ENCODE measurements at regions not wholly inside any gene's neighbourhood (a gene's known extent, or its start where the extent isn't known, plus 50 kb on each side); places are given as distances from the start of the nearest gene placed in this dataset.

GRCh38 chr3:94179059-94179458 is 116.2 kb downstream of the NSUN3 start:
- no peak for DNase-seq

- DNase-seq = no peak
These were observed 120.7 kb downstream of the NSUN3 start for GRCh38 chr3:94183551-94183950.

GRCh38 chr3:94184781-94185180 is 121.9 kb downstream of the NSUN3 start:
- no peak for DNase-seq

GRCh38 chr3:94185753-94186152 is 122.9 kb downstream of the NSUN3 start:
- no peak for DNase-seq

- no peak for DNase-seq
These were observed 124.8 kb downstream of the NSUN3 start for GRCh38 chr3:94187697-94188096.

GRCh38 chr3:94195381-94195780 is 132.5 kb downstream of the NSUN3 start:
- no peak for DNase-seq

GRCh38 chr3:94206291-94206690 is 143.4 kb downstream of the NSUN3 start:
- DNase-seq = no peak

GRCh38 chr3:94210256-94210655 is 147.4 kb downstream of the NSUN3 start:
- DNase-seq = no peak

- DNase-seq = no peak
These were observed 154.5 kb downstream of the NSUN3 start for GRCh38 chr3:94217406-94217805.

- DNase-seq = no peak
These were observed 157.6 kb downstream of the NSUN3 start for GRCh38 chr3:94220426-94220825.

- DNase-seq = no peak
These were observed 159.0 kb downstream of the NSUN3 start for GRCh38 chr3:94221829-94222228.

- no peak for DNase-seq
These were observed 162.4 kb downstream of the NSUN3 start for GRCh38 chr3:94225148-94225865.

GRCh38 chr3:94226078-94226477 is 163.2 kb downstream of the NSUN3 start:
- no peak for DNase-seq

- DNase-seq = no peak
These were observed 170.1 kb downstream of the NSUN3 start for GRCh38 chr3:94232921-94233320.

GRCh38 chr3:94234177-94234788 is 171.4 kb downstream of the NSUN3 start:
- no peak for DNase-seq

GRCh38 chr3:94241986-94242385 is 179.1 kb downstream of the NSUN3 start:
- DNase-seq = no peak

GRCh38 chr3:94246171-94246570 is 183.3 kb downstream of the NSUN3 start:
- no peak for DNase-seq

GRCh38 chr3:94248042-94248441 is 185.2 kb downstream of the NSUN3 start:
- no peak for DNase-seq

GRCh38 chr3:94249491-94250079 is 186.7 kb downstream of the NSUN3 start:
- DNase-seq = peak; percentile 89

- no peak for DNase-seq
These were observed 188.7 kb downstream of the NSUN3 start for GRCh38 chr3:94251566-94251965.

GRCh38 chr3:94252316-94252715 is 189.5 kb downstream of the NSUN3 start:
- no peak for DNase-seq

GRCh38 chr3:94256888-94257813 is 194.3 kb downstream of the NSUN3 start:
- DNase-seq = no peak

GRCh38 chr3:94258851-94259250 is 196.0 kb downstream of the NSUN3 start:
- no peak for DNase-seq

Data from activated CD8-positive, alpha-beta memory T cell treated with anti-CD3 and anti-CD28 coated beads, Interleukin-2, amount 50 U/mL, for 48 hours (primary cell).